HT1080 (cell line): ENCODE measurements at regions not wholly inside any gene's neighbourhood (a gene's known extent, or its start where the extent isn't known, plus 50 kb on each side); places are given as distances from the start of the nearest gene placed in this dataset.
"Not testable (repeated sequence)": the region's sequence is repeated elsewhere in the genome, so short reads cannot be mapped to it uniquely, and the experiment has no call there.

Experiments
- DNase-seq: peaks from one replicate; pipeline ENCODE4 v3.0.0-alpha.2; 2015; ENCODE audit warnings: low read depth

DNA sequence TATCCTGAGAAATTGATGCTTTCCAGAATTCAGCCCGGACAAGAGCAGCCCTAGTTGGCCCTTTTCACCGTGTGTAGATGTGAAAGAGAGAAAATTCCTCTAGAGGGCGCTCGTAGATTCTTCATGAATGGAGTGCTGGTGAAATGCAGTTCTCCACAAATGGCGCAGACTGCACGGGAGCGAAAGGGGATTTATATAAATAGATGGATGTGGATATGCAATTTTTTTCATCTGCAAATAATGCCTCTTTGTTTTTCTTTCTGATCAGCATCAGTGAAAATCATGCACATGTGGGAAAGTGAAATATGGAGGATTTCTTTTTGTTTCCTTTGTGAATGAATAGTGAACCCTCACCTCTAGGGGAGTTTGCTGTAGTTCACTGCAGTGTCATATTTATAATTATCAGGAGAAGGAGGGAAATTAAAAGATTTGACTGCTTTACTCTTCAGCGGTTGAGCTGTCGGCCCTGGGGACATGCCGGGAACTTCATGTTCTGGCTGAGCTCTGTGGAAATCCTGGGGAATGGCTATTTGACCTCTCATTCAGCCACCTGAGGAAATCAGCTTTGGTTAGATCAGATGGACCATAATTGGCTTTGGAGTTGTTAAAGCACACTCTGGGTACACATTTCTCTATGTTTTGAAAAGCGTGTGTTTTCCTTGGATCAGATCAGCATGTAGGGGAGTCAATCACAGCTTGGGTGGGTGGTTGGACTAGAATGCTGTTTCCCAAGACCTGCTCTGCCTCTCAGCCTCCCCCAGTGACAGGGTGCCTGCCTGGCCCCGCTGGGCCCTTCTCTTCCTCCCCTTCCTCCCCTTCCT is 115.0 kb upstream of the SHISA3 start:
- DNase-seq: peak; percentile 75

GRCh38 chr4:42284030-42284429 is 113.3 kb upstream of the SHISA3 start:
- no peak for DNase-seq

DNA sequence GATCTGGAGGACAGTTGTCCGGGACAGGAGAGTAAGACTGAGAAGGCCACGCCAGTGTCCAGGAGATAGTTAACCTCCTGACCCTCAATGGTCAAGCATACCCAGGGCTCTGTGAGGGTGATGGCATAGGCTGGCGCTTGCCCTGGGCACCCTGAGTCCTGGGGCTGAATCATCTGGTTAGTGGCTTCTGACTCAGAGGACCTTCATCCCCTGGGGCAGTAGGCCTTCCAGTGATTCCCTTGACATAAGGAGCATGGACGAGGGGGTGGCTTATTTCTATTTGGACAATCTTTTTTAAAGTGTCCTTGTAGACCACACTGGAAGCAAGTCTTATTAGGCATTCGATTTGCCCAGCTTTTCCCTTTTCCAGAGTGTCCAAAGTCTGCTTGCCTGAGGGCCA is 108.4 kb upstream of the SHISA3 start:
- peak; percentile 19 for DNase-seq

- not testable (repeated sequence) for DNase-seq
These were observed 105.1 kb upstream of the SHISA3 start for GRCh38 chr4:42292192-42292591.

DNA sequence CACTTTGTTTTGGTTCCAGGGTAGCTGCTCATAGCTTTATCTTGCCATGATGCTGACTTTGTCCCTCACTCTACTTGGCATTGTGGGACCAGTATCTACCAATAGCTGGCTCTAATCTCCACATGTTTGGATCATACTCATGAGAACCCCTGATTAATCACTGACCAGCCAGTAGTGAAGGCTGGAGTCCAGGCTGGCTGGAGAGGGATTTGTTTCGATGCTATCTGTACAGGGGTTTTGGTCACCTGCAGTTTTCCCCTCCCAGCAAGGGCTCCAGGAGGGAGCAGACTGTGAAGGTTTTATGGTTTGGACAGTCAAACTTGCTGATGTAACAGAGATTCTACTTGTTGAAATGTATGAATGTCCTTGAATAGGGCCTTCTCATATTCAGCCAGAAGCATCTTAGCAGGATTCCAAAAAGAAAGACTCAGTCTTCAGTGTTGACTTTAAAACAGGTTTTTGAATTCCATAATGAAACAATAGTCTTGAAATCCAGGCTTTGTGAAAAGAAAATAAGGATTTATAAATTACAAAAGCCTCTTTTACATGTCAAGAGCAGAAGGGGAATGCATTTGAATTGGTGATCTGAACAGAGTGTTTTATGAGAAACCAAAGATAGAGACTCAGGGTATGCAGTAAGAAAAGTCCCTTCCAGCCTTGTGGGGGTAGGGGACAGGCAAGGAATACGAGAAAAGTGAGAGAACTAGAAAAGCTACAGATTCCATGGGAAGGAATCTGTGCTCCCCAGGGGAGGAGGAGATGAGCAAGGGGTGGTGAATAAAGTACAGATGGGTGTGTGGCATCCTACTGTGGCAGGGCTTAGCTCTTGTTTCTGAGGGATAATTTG is 103.1 kb upstream of the SHISA3 start:
- DNase-seq: no peak

GRCh38 chr4:42296196-42296595 is 101.1 kb upstream of the SHISA3 start:
- peak; percentile 49 for DNase-seq

DNA sequence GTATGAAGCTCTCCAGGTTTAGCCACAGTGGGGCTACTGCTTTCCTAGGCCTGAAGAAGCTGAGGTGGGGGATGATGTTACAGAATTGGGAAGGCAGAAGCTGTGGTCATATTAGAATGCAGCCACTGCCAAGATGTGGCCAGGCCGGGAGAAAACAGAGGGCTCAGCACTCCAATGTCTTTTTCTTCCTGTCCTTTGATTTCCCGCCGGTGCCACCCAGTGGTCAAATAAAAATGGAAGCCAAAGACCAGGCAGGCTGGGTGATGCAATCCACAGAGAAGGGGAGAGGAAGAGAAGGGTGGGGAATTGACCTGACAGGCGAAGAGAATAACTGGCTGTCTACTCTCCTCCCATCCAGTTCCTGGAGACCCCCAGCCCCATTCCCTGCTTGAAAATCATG is 94.9 kb upstream of the SHISA3 start:
- DNase-seq: peak; percentile 67

- DNase-seq: no peak
These were observed 90.8 kb upstream of the SHISA3 start for GRCh38 chr4:42306221-42307109.

GRCh38 chr4:42308247-42308646 is 89.0 kb upstream of the SHISA3 start:
- DNase-seq: no peak

DNA sequence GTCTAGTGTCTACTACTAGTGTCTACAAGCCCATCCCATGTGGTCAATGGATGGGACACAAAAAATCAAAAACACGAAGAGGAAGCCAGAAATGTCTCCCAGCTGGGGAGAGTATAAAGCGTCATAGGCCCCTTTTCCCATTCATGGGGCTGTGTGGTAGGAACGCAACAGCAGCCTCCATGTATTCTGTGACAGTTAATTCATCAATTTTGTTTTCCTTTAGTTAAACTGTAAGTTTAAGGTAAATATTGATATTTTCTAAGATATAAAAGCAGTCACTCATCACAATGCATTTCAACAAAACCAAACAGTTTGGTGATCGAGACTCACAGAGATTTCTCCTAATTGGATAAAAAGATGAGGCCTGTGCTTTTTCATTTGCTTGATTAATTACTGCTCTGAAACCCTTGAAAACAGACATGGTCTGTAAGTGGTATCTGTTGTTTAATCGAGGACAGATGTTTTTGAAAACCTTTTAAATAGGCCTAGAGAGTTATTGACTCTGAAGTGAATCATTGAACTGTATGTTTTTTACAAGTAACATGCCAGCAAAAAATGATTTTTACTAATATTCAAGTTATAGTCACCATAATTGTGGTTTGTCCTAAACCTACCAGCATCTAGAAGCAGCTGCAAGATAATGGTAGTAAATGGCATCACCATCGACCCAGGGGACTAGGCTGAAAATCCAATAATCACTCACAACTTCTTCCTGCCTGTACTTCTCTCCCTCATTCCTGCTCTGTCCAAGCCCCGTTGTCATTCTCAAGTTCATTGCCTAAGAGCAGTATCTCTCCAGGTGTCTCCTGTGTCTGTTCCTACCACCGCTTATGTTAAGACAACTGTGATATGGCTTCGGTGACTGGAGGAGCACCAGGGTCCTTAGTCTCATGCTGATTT is 87.7 kb upstream of the SHISA3 start:
- no peak for DNase-seq

DNA sequence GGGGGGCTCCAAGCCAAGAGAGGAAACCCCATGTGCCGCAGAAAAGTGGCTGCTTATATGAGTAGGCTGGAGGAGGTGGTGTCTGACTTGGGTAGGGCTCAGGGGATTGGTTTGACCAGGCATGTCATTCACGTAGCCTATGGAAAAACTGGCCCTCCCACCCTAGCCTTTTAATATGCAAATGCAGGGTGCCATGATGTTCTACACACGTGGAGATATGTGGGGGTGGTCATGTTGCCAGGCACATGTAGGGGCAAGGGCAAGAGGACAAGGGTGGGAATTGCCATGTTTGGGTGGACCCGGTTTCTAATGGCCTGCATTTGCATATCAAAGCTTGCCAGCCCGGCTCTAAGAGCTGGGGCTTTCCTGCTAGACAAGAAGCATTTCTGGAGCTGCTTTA is 86.9 kb upstream of the SHISA3 start:
- DNase-seq: no peak

DNA sequence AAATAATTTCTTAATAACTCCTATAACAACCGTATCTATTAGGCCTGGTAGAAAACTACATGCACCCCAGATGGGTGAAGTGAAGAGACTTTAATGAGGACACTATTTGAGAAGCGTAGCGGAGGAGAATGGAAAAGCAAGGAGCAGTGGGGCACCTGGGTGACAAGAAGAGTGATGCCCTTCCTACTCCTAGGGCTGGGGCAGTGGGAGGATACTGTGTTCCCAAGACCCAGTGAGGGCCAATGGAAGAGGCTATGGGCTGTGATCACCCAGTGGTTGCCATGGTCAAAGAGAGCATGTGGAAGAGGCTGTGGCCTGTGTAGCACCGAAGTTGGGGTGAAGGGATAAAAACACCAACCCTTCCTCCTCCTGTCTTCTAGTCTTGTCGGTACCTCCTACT is 86.5 kb upstream of the SHISA3 start:
- no peak for DNase-seq

- DNase-seq: no peak
These were observed 85.7 kb upstream of the SHISA3 start for GRCh38 chr4:42311591-42311990.

GRCh38 chr4:42313420-42313819 is 83.9 kb upstream of the SHISA3 start:
- DNase-seq: peak; percentile 67

- no peak for DNase-seq
These were observed 83.4 kb upstream of the SHISA3 start for GRCh38 chr4:42313872-42314271.

DNA sequence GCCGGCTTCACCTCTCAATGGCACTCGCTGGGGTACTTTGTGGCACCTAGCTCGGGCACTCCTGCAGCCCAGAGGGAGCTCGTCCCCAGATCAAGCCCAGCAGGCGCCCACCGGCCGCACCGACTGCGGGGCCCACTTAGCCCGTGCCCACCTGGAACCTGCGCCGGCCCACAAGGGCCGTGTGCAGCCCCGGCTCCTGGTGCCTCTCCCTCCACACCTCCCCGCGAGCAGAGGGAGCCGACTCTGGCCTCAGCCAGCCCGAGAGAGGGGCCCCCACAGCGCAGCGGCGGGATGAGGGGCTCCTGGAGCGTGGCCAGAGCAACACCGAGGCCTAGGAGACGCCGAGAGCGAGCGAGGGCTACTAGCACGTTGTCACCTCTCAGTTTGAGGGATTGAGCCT is 82.1 kb upstream of the SHISA3 start:
- no peak for DNase-seq

- DNase-seq: no peak
These were observed 76.4 kb upstream of the SHISA3 start for GRCh38 chr4:42320822-42321388.

GRCh38 chr4:42326040-42326439 is 71.2 kb upstream of the SHISA3 start:
- no peak for DNase-seq

- no peak for DNase-seq
These were observed 70.8 kb upstream of the SHISA3 start for GRCh38 chr4:42326524-42326923.

GRCh38 chr4:42327323-42327722 is 70.0 kb upstream of the SHISA3 start:
- DNase-seq: no peak
